ENCODE measurements at regions not wholly inside any gene's neighbourhood (a gene's known extent, or its start where the extent isn't known, plus 50 kb on each side); places are given as distances from the start of the nearest gene placed in this dataset.

DNA sequence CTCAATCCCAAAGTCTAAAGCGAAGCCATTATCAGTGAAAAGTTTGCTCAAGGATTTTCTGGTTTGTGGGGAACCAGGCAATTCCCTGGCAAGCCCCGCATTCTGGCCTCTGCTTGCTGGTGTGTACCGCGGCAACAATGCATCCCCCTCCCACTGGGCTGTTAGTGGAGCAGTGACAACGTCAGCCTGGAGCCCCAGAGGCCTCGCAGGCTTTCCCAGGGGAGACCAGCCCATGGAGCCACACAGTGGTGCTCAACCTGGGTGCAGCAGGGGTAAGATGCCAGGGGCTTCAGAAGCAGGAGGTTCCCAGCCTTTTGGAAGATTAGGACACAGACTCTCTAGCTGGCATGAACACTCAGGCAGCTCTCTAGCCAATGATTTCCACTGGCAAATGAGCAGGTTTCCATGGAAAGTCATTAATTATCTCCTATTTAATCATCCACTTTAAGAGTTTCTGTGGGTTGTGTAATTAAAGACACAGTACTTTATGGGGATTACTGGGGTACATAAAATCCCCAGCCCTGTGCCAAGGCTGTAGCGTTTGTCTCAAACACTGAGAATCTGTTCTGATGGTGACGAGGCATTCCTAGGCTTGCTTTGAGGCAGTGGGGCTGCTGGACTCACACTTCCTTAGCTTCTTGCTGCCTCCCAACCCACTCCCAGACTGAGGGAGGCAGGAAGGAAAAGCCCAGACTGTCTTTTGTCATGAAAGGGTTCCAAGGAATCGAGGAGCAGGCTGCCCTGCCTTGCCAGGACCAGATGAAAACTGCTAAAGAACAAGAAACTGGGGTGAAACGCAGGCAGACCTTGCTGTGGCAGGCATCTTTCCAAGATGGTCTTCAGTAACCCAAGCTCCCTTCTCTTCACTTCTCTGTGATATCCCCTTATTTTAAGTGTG is 411.9 kb upstream of the SHH start:
- Histone ChIP-seq H3K9me3 (ENCODE audit: control insufficient read depth in 4 of 4, low read length in 3 of 4) (peaks cover 3 to 4% (median 3%) of the 10 kb centered on the region in 4 donors), H3K4me3 (ENCODE audit: low read depth in 1 of 3, low read length in 3 of 3) (no peak overlapping the region), H3K4me1 (ENCODE audit: control insufficient read depth in 4 of 4, insufficient read depth in 4 of 4, low read length in 3 of 4) (no peaks in the 10 kb centered on the region), H3K27me3 (ENCODE audit: control insufficient read depth in 4 of 4, insufficient read depth in 4 of 4, low read length in 3 of 4) (no peaks in the 10 kb centered on the region), H3K27ac (ENCODE audit: low read depth in 1 of 2, low read length in 2 of 2) (no peak overlapping the region), H3K36me3 (ENCODE audit: control insufficient read depth in 4 of 4, insufficient read depth in 3 of 4, low read depth in 1 of 4, low read length in 3 of 4) (no peaks in the 10 kb centered on the region), H3K9ac (ENCODE audit: low read depth in 1 of 2, low read length in 2 of 2) (no peak overlapping the region)
- WGBS = 64% methylated on average over 10 of the region's 10 CpGs
- DNase-seq (ENCODE audit: low spot score) = peak; percentile 19
- TF ChIP-seq EGR1 (IDR thresholded peaks at IDR 0.05; ENCODE audit: low read depth in 2 of 2) (no peak), YY1 (IDR thresholded peaks at IDR 0.05) (no peak), JUND (IDR thresholded peaks at IDR 0.05) (no peak)
- TF ChIP-seq, protein P1, sequence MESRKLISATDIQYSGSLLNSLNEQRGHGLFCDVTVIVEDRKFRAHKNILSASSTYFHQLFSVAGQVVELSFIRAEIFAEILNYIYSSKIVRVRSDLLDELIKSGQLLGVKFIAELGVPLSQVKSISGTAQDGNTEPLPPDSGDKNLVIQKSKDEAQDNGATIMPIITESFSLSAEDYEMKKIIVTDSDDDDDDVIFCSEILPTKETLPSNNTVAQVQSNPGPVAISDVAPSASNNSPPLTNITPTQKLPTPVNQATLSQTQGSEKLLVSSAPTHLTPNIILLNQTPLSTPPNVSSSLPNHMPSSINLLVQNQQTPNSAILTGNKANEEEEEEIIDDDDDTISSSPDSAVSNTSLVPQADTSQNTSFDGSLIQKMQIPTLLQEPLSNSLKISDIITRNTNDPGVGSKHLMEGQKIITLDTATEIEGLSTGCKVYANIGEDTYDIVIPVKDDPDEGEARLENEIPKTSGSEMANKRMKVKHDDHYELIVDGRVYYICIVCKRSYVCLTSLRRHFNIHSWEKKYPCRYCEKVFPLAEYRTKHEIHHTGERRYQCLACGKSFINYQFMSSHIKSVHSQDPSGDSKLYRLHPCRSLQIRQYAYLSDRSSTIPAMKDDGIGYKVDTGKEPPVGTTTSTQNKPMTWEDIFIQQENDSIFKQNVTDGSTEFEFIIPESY (IDR thresholded peaks at IDR 0.05) = no peak
- TF ChIP-seq, protein P2, sequence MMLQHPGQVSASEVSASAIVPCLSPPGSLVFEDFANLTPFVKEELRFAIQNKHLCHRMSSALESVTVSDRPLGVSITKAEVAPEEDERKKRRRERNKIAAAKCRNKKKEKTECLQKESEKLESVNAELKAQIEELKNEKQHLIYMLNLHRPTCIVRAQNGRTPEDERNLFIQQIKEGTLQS (IDR thresholded peaks at IDR 0.05) = no peak

DNA sequence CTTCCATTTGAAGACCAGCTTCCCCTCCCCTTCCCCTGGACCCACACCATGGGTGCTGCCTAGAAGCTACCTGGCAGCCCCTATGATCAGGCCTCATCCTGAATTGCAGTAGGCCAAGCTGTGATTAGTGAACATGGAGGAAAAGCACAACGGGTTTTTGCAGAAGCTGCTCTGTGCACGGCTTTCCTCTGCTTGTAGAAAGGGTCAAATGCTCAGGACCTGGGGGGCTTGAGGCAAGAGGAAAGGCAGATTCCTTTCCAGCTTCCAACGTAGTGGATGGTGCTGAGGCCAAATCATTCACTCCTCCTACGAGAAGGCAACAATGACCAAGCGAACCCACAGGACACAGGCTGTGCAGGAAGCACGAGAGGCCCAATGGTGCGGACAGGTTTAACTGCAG is 410.3 kb upstream of the SHH start:
- no peak for TF ChIP-seq RXRA (IDR thresholded peaks at IDR 0.05)
- no peak for TF ChIP-seq SP1 (IDR thresholded peaks at IDR 0.05)
- TF ChIP-seq, protein P2 (IDR thresholded peaks at IDR 0.05) = no peak
- TF ChIP-seq, protein P1 (IDR thresholded peaks at IDR 0.05) = no peak
- TF ChIP-seq HNF4G (IDR thresholded peaks at IDR 0.05) = no peak
- TF ChIP-seq, protein P3, sequence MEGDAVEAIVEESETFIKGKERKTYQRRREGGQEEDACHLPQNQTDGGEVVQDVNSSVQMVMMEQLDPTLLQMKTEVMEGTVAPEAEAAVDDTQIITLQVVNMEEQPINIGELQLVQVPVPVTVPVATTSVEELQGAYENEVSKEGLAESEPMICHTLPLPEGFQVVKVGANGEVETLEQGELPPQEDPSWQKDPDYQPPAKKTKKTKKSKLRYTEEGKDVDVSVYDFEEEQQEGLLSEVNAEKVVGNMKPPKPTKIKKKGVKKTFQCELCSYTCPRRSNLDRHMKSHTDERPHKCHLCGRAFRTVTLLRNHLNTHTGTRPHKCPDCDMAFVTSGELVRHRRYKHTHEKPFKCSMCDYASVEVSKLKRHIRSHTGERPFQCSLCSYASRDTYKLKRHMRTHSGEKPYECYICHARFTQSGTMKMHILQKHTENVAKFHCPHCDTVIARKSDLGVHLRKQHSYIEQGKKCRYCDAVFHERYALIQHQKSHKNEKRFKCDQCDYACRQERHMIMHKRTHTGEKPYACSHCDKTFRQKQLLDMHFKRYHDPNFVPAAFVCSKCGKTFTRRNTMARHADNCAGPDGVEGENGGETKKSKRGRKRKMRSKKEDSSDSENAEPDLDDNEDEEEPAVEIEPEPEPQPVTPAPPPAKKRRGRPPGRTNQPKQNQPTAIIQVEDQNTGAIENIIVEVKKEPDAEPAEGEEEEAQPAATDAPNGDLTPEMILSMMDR (IDR thresholded peaks at IDR 0.05; ENCODE audit: low read depth, low read length, missing input control) = no peak
- peak; percentile 16 for DNase-seq (ENCODE audit: low spot score)
- no peaks in the 10 kb centered on the region for H3K4me1 ChIP-seq (ENCODE audit: control insufficient read depth in 4 of 4, insufficient read depth in 4 of 4, low read length in 3 of 4)
- H3K27ac ChIP-seq (ENCODE audit: low read depth in 1 of 2, low read length in 2 of 2) = no peak overlapping the region
- H3K36me3 ChIP-seq (ENCODE audit: control insufficient read depth in 4 of 4, insufficient read depth in 3 of 4, low read depth in 1 of 4, low read length in 3 of 4) = no peaks in the 10 kb centered on the region
- H3K9ac ChIP-seq (ENCODE audit: low read depth in 1 of 2, low read length in 2 of 2) = no peak overlapping the region
- no peaks in the 10 kb centered on the region for H3K27me3 ChIP-seq (ENCODE audit: control insufficient read depth in 4 of 4, insufficient read depth in 4 of 4, low read length in 3 of 4)
- WGBS = 83% methylated on average over 7 of the region's 7 CpGs
- peaks cover 2 to 4% (median 3%) of the 10 kb centered on the region in 4 donors for H3K9me3 ChIP-seq (ENCODE audit: control insufficient read depth in 4 of 4, low read length in 3 of 4)
- H3K4me3 ChIP-seq (ENCODE audit: low read depth in 1 of 3, low read length in 3 of 3) = no peak overlapping the region
